Sciatic nerve (tissue), 2 donors: ENCODE measurements at regions not wholly inside any gene's neighbourhood (a gene's known extent, or its start where the extent isn't known, plus 50 kb on each side); places are given as distances from the start of the nearest gene placed in this dataset.
"Not testable (repeated sequence)": the region's sequence is repeated elsewhere in the genome, so short reads cannot be mapped to it uniquely, and the experiment has no call there.

Source experiments
- ATAC-seq: fragments of 200-7000 bp; cut with Tn5 transposase; one replicate; pipeline ENCODE4 v1.9.1; 2020; ENCODE audit warnings: mild to moderate bottlenecking, moderate library complexity
- DNase-seq: peaks from one replicate; pipeline ENCODE4 v3.0.0-alpha.2; 2020; ENCODE audit warnings: low spot score
- intact Hi-C: fragments of 100-400 bp; cut with DNase I; formaldehyde crosslinking; loops from one replicate; pipeline ENCODE4 v1.14.2; 2022
- donor health status: DM: no; HTN: no; CAD: no.
- donor health status: DM: no; HTN: no; CAD: no.

DNA sequence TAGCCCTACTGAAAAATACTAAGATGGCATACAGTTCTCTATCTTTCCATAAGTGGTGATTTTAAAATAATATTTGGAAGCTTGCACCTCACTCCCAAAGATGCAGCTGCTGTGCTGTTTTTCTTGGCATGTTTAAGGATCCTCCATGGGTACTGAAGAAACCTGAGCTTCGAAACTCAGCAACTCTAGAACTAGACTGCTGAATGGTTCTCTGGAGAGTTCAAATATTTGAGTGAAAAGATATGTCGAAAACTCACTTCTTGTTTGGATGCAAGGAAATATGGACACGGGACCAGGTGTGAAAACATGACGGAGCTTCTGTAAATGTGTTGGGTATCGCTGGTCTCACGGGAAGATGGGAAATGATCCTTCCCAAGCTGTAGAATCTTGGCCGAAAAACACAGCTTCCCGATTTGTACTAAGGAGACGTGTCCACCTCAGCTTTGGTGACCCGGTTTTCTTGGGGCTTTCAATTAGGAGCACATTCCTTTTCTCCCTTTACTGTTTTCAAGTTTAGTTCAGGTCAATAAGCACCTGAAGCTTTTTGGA, 543.8 kb upstream of the NRP1 start:
- ATAC-seq = peak; percentile 80
- intact Hi-C loops = no loop called here

DNA sequence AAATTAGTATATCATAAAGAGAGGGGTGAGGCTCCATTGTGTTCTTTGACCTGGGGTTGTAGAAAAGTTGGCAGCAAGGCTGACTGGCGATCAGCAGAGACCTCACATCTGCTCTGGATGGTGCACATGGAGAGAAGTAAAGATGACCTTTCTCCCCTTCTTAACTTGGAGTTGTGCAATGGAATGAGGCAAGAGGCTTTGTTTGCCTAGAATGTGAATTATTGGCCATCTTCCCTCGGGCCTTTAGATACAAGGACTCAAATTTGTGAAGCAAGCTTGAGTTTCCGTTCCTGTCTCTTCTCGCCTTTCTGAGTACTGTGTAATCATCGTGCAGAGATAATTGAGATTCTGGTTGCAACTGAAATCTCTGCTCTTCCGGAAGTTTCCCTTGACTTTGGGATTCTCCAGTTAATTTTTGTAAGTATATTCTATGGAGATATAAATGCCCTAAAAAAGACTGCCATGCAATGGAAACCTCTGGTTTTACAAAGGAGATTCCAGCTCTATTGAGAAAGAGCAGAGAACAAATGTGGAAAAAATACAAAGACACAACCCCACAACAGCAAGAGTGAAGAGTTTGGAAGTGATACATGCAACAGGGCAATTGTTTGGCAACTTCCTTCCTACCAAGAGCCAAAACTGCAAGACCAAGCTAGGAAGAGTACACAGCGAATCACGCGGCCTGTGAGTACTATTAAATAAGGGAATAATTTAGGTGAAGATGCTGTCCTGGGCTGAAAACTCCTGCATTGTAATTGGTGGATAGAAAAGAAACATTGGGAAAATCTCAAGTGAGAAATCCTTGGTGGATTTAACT, 542.3 kb upstream of the NRP1 start:
- intact Hi-C loops = no loop called here
- DNase-seq (no peak), ATAC-seq (peak; percentile 85)

More for the DNA sequence above, 543.8 kb upstream of the NRP1 start:
- DNase-seq = no peak

DNA sequence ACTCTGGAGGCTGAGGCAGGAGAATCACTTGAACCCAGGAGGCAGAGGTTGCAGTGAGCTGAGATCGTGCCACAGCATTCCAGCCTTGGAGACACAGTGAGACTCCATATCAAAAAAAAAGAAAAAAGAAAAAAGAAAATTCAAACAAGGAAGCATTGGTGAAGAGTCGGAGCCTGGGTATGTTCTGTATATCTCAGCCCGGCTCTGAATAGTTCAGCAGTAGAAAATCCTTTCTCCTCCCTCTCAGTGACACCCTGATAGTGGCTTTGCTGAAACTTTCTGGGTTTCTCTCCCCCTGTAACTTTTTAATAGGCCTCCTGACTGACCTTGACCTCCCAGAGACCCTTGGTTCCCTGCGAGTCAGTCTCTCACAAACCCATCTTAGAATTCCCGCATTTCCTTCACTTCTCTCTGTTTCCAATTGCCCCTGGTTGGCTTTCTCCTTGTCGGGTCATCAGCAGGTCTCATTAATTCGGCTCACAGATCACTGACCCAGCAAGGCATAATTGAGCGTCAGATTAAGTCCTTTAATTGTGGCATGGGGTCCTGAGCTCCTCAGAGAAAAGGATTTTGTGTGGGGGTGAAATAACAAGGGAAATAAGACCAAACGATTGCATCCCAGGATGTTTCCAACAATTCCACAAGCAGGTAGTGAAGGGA, 541.6 kb upstream of the NRP1 start:
- intact Hi-C loops = no loop called here
- DNase-seq = no peak
- ATAC-seq = no peak

DNA sequence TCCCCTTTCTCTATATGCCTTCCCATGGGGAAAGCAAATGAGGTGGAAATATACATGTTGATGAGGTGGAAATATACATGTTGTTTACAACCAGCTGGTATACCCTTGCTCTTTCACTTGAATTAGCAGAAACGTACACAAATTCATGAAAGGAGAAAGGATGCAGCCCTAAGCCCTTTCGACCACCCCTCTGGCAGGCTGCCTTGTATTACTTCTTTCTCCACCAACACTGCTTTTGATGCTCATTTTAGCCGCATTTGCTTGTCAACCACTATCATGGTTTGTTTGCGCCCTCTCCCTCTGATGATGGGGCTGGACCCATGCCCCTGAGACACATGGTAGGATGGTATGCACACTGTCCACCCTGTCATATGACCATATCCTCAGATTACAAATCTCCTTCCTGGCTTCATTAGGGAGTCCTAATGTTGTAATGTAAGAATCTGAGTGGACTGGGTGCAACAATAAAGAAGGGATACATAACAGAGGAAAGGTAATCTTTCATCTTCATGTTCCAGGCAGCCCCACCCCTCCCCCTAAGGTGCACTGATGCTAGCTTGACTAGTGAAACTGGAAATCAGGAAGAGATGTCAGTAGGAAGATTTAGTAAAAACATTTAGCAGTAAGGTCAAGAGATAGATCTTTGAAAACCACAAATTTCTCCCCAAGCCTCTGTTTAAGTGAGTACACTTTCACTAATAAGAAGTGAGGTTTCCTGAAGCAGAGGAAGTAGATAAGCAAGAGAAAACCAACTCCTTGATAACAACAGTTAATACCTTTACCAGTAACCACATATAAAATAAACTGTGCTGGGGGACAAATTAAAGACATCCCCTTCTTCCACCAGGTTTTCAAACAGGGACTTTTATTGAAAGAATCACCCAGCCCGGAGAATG, 536.8 kb upstream of the NRP1 start:
- ATAC-seq (no peak), DNase-seq (no peak)
- intact Hi-C loops = no loop called here

DNA sequence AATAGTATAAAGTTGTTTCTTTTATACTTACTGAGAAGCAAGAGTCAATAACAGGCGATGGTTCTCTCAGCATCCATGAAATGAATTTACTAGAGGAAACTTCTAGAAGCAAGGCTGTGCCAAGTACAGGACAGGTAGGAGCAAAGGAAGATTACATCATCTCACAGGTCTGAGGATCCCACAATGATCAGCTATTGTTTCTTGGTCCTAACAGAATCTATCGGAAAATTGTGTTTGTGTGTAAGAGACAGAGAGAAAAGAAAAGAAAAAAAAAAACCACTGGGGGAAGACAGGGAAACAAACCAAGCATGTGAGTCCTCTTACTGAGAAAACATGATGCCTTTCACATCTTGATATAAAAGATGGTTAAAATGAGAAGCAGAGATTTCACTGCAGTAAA, 535.0 kb upstream of the NRP1 start:
- ATAC-seq (peak; percentile 29), DNase-seq (no peak)
- intact Hi-C loops = no loop called here

DNA sequence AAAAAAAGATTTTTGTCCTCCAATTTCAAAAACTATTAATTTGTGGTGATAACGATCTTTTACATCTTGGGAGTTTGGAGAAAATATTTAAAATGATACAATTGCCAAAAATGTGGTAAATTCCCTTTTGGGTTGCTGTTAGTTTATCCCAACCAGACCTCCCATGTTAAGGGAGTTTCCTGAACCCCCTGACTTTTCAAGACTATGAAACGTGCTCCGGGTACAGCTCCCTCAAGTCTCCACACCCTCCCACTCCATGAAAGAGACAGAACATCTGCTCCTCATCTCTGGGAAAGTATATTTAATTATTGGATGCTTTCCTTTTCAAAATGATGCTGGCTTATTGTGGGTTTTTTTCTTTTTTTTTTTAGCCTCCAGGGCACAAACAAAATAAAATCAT, 534.6 kb upstream of the NRP1 start:
- intact Hi-C loops = no loop called here
- no peak for DNase-seq
- ATAC-seq = peak; percentile 95

DNA sequence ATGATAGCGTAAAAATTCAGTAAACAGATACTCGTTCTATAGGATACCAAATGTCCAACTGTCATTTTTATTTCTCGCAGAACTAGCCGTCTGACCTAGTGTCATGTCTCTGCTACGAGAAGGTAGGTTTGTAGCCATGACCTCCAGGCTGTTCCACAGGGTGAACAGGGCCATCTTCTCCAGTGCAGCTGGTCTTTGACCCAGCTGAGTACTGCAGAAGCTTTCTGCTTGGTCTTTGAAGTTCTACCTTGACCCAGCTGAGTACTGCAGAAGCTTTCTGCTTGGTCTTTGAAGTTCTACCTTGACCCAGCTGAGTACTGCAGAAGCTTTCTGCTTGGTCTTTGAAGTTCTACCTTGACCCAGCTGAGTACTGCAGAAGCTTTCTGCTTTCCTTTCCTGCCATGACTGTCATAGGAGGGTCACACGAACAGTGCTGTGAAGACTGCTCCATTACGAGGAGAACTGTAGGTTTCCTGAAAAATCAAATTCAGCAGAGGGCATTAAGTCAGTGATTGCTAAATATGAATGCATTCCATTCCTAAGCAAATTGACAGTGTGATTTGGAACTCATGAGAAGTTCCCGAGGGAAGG, 532.8 kb upstream of the NRP1 start:
- intact Hi-C loops, DNase-seq, ATAC-seq: not testable (repeated sequence)

DNA sequence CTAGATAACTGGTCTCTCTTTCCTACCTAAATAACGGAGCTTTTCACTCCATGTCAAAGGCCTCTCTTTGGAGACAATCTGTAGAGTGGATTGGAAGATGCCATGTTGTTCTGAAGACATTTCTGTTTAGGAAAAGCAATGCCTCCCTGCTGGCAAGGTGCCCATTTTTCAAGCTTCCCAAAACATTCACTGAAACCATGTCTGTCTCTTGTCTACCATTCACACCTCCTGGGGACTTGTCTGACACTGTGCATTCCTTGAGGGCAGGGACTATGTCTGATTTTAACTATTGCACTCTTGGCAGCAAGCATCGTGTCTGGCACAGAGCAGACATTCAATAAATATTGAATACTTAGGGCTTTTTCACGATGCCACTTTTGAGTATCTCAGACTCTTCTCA, 528.9 kb upstream of the NRP1 start:
- intact Hi-C loops = no loop called here
- DNase-seq (no peak), ATAC-seq (no peak)

DNA sequence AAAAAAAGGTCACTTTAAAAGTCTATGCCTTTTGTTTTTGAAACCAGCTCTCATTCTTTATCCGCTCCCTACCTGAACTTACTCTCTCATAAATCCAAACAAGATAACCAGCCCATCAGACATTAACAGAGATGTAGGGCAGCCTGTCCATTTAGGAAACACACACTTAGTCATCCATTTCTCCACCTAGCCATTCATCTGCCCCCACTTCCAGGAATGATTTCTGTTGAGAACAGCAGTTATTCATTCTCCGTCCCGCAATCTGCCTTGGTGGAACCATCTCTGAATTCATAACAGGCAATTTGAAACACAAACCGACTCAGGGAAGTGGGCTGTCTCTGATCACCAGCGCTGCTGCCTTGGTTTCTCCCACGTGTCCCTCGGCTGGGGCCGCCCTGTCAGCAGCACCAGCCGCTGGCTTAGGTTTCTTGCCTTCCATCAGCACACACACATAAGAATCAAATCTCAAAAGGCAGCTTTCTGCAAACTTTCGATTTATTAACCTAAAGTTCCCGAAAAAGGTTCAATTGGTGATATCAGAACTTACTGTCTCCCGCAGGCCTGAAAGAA, 528.2 kb upstream of the NRP1 start:
- DNase-seq = no peak
- intact Hi-C loops = no loop called here

DNA sequence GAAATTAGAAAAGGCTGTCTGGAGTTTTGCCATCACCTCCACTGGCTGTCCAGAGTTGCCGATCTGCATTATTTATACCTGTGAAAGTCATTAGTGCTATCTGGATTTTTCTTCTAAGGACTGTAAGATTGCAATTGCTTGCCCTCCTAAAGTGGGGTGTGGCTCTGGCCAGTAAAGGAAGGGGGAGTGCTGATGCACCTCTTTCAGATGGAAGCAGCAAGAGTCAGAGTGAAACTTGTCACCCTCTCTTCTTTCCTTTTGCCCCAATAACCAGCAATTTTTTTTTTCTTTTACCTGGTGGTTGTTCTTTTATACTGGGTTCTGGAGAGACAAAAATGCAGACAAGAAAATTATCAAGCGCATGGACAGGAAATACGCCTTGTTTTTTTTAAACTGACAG, 527.4 kb upstream of the NRP1 start:
- intact Hi-C loops = no loop called here
- DNase-seq (no peak), ATAC-seq (no peak)

More for the DNA sequence above, 528.2 kb upstream of the NRP1 start:
- ATAC-seq = no peak

DNA sequence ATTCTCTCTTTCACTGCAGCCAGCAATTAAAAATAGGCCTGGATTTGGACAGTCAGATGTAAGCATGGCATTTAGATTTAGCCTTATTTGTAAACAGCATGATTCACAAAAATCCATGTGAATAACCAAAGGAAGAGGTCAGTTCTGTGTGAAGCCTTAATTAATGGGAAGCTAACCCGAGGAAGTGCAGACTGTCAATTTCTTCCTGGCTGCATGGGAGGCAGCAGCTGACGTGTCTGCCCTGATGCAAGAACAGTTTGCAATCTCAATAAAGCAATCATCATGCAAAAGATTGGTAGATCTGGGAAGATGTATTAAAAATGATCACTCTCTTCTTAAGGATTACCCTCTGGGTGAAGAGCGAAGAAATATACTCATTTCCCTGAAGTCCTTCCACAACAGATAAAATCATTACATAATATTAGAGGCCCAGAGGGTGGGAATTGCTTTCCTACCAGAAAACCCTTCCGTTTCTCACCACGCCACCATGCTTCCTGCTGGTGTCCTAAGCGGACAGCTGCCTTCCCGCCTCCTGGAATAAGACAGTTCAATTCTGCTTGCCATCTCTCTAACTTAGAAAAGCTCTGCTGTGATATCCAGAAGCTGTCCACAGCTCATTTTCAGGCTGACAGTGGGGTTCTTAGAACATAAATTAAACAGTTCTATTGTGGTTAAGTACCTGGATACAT, 526.7 kb upstream of the NRP1 start:
- no peak for ATAC-seq
- DNase-seq = no peak
- intact Hi-C loops = no loop called here

DNA sequence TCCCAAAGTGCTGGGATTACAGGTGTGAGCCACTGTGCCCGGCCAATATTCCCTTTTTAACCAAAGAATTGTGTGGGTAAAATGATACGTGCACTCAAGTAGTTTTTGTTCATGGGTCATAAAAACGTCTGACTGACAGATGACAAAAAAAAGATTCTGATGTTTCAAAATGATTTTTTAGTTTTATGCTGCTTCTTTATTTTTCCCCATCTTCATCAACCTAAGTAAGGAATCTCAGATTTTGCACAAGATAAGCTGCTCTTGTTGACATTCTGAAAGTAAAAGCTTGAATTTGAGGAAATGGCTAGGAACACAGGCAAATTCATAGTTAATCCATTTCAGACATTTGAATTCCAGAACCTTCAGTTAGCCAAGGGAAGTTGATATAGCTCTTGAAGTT, 526.1 kb upstream of the NRP1 start:
- DNase-seq = no peak
- ATAC-seq = no peak
- intact Hi-C loops = no loop called here

DNA sequence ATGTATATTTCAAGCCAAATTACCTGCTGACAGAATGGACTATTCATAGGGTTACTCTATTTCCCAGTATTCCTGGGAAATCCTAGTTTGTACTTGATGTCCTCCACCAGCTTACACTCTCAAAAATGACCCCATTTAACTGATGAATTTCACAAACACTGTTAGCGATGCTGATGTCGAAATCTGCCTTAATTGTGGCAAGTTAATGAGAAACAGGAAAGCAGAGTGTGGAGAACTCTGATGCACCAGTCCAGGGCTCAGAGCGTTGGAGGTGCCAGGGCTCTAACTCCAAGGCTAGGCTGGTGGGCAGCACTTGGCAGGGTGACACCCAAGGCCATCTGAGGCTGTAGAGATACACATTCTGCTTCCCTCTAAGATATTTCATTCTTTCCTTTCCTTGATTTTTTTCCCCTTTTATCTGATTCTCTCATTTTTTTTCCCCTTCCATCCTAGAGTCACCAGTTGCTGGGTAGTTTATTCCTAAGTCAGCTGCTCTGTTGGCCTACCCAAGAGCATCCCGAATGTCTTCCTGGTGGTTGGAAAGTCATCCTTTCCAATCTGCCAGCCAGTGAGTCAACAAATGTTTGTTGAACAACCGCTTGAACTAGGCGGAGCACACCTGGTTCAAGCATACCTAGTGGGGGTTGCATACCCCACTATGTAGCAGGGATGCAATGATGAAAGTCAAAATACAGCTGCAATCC, 525.0 kb upstream of the NRP1 start:
- DNase-seq (no peak), ATAC-seq (no peak)
- intact Hi-C loops = no loop called here

DNA sequence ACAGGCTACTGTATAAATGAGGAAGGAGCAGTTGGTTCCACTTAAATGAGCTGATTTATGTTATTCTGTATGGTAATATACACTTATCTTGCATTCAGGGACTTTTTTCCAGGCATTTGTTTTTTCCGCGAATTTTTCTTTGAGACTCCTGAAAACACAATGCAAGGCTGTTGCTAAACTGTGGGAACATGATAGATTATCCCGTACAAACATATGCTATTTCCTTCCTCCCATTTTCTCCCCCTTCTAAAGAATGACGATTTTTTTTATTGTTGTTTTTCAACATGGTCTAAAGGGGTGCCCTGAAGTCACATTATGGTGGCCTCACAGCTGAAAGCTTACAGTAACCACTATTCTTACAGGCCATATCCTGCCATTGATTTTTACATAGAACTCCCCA, 523.9 kb upstream of the NRP1 start:
- DNase-seq (no peak), ATAC-seq (no peak)
- intact Hi-C loops = no loop called here

DNA sequence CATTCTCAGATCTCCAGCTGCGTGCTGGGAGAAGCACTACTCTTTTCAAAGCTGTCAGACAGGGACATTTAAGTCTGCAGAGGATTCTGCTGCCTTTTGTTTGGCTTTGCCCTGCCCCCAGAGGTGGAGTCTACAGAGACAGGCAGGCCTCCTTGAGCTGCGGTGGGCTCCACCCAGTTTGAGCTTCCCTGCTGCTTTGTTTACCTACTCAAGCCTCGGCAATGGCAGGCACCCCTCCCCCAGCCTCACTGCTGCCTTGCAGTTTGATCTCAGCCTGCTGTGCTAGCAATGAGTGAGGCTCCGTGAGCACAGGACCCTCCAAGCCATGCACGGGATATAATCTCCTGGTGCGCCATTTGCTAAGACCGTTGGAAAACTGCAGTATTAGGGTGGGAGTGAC, 518.8 kb upstream of the NRP1 start:
- DNase-seq, ATAC-seq, intact Hi-C loops: not testable (repeated sequence)

DNA sequence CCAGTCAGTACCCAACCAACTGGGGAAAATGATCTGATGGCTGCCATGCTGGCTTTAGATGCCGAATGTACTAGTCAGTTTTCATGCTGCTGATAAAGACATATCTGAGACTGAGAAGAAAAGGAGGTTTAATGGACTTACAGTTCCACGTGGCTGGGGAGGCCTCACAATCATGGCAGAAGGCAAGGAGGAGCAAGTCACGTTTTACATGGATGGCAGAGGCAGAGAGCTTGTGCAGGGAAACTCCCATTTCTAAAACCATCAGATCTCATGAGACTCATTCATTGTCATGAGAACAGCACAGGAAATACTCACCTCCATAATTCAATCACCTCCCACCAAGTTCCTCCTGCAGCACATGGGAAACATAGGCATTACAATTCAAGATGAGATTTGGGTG, 508.9 kb upstream of the NRP1 start:
- ATAC-seq = no peak

DNA sequence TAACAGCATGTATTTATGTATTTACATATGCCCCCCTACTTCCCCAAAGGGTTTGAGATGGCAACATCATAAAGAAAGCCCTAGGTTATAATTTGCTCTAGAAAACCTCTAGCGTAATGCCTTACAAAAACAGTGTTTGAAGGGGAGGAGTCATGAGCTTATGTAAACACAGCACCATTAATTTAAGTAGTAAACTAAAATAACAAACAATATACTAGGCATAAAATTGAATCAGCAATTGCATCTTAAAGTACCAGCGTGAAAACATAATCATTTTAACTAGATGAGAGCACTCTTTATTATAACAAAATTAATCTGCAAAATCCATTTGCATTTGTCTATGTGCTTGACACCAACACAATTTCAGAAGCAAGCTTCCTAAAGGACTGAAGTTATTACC, 507.2 kb upstream of the NRP1 start:
- ATAC-seq (no peak), DNase-seq (no peak)
- intact Hi-C loops = no loop called here

More for the DNA sequence above, 508.9 kb upstream of the NRP1 start:
- no peak for DNase-seq
- intact Hi-C loops = no loop called here

DNA sequence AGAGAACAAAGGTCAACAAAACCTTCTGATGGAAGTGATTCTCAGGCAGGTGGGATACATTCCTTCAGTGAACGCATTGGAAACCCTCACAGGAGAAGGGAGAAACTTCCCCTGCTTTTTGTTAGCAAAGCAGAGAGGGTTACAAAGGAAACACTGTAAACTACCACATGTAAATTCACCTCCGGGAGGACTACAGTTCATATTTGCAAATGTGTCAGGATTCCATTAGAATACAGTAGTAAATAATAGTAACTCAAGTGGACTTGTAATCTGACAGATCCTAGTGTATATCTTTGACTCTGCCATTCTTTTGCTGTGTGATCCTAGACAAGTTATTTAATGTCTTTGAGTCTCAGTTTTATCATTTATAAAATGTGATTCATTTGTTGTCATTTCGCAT, 504.3 kb upstream of the NRP1 start:
- DNase-seq = no peak
- ATAC-seq = no peak
- intact Hi-C loops = loop anchor here (5.0 kb wide), 1 partner anchor 656 kb away; no protein-coding TSS in a partner anchor
